ENCODE measurements at regions not wholly inside any gene's neighbourhood (a gene's known extent, or its start where the extent isn't known, plus 50 kb on each side); places are given as distances from the start of the nearest gene placed in this dataset.

GRCh38 chr4:38535717-38536116 is 128.3 kb upstream of the KLF3 start:
- no peaks in the 10 kb centered on the region for H3K36me3 ChIP-seq (ENCODE audit: control insufficient read depth, insufficient read depth, low read length)
- FAIRE-seq = no peak
- DNase-seq (ENCODE audit: low read depth) = no peak
- no peak overlapping the region for H3K4me3 ChIP-seq (ENCODE audit: low read depth, low read length)
- no peaks in the 10 kb centered on the region for H3K27me3 ChIP-seq (ENCODE audit: control insufficient read depth, insufficient read depth, low read length)
- TF ChIP-seq, protein P1, sequence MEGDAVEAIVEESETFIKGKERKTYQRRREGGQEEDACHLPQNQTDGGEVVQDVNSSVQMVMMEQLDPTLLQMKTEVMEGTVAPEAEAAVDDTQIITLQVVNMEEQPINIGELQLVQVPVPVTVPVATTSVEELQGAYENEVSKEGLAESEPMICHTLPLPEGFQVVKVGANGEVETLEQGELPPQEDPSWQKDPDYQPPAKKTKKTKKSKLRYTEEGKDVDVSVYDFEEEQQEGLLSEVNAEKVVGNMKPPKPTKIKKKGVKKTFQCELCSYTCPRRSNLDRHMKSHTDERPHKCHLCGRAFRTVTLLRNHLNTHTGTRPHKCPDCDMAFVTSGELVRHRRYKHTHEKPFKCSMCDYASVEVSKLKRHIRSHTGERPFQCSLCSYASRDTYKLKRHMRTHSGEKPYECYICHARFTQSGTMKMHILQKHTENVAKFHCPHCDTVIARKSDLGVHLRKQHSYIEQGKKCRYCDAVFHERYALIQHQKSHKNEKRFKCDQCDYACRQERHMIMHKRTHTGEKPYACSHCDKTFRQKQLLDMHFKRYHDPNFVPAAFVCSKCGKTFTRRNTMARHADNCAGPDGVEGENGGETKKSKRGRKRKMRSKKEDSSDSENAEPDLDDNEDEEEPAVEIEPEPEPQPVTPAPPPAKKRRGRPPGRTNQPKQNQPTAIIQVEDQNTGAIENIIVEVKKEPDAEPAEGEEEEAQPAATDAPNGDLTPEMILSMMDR (IDR thresholded peaks at IDR 0.05; ENCODE audit: insufficient read depth, low read length, severe bottlenecking) = no peak

DNA sequence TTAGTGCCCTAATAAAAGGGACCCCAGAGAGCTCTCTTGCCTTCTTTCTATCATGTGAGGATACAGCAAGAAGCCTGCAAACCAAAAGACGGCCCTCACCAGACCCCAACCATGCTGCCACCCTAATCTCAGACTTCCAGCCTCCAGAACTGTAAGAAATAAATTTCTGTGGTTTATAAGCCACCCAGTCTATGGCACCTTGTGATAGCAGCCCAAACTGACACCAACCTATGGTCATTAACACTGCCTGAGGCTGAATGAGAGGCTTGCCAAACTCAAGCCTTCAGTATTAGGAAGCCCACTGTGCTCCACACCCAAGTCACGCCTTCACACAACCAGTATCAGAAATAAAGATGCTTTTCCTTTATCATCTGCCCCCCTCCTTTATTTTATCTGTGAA is 127.3 kb upstream of the KLF3 start:
- no peaks in the 10 kb centered on the region for H3K27me3 ChIP-seq (ENCODE audit: control insufficient read depth, insufficient read depth, low read length)
- FAIRE-seq (no peak), DNase-seq (ENCODE audit: low read depth) (no peak)
- no peaks in the 10 kb centered on the region for H3K36me3 ChIP-seq (ENCODE audit: control insufficient read depth, insufficient read depth, low read length)
- TF ChIP-seq, protein P1 (IDR thresholded peaks at IDR 0.05; ENCODE audit: insufficient read depth, low read length, severe bottlenecking) = no peak
- H3K4me3 ChIP-seq (ENCODE audit: low read depth, low read length) = no peak overlapping the region

GRCh38 chr4:38537666-38538065 is 126.3 kb upstream of the KLF3 start:
- H3K4me3 ChIP-seq (ENCODE audit: low read depth, low read length) = no peak overlapping the region
- TF ChIP-seq, protein P1 (IDR thresholded peaks at IDR 0.05; ENCODE audit: insufficient read depth, low read length, severe bottlenecking) = no peak
- no peaks in the 10 kb centered on the region for H3K27me3 ChIP-seq (ENCODE audit: control insufficient read depth, insufficient read depth, low read length)
- no peaks in the 10 kb centered on the region for H3K36me3 ChIP-seq (ENCODE audit: control insufficient read depth, insufficient read depth, low read length)
- DNase-seq (ENCODE audit: low read depth) (no peak), FAIRE-seq (no peak)

GRCh38 chr4:38538517-38538916 is 125.5 kb upstream of the KLF3 start:
- H3K36me3 ChIP-seq (ENCODE audit: control insufficient read depth, insufficient read depth, low read length) = no peaks in the 10 kb centered on the region
- H3K4me3 ChIP-seq (ENCODE audit: low read depth, low read length) = no peak overlapping the region
- FAIRE-seq (no peak), DNase-seq (ENCODE audit: low read depth) (no peak)
- TF ChIP-seq, protein P1 (IDR thresholded peaks at IDR 0.05; ENCODE audit: insufficient read depth, low read length, severe bottlenecking) = no peak
- no peaks in the 10 kb centered on the region for H3K27me3 ChIP-seq (ENCODE audit: control insufficient read depth, insufficient read depth, low read length)

DNA sequence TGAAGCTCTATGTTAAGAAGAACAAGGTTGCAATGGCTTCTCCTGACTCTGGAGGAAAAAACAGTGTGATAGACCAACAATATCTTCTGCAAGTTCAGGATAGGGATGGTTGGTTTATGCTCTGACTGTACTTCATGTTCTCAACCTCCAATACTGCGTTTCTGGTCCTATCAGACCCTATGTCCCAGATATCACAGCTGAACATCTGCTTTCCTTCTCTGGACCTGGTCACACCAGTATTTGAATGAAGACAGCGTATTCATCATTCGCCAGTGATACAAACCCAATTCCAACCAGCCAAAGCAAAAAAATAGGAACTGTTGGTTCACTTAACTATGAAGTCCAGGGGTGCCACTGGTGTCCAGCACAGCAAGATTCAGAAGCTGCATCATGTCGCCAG is 124.5 kb upstream of the KLF3 start:
- FAIRE-seq = peak; percentile 72

DNA sequence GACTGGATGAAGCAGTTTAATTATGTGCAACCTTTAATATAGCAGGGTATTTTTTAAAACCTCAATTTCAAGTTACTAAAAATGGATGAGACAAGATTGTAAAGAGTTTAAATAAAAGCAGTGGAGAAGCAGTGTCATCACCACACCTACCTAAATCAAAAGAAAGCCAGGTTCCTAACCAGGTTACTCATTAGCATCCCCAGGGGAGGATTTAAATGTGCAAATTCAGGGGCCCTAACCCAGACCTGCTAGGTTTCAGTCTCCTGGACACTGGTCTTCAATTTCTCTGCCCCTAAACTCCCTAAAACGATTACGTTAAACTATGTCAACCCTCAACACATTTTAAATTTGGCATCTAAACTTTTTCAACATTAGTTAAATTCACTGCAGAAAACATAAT is 116.9 kb upstream of the KLF3 start:
- Histone ChIP-seq H3K36me3 (ENCODE audit: control insufficient read depth, insufficient read depth, low read length) (no peaks in the 10 kb centered on the region), H3K27me3 (ENCODE audit: control insufficient read depth, insufficient read depth, low read length) (no peaks in the 10 kb centered on the region), H3K4me3 (ENCODE audit: low read depth, low read length) (no peak overlapping the region)
- TF ChIP-seq, protein P1 (IDR thresholded peaks at IDR 0.05; ENCODE audit: insufficient read depth, low read length, severe bottlenecking) = no peak
- DNase-seq (ENCODE audit: low read depth) = no peak
- FAIRE-seq = no peak

More for the DNA sequence above, 124.5 kb upstream of the KLF3 start:
- no peak for DNase-seq (ENCODE audit: low read depth)
- H3K27me3 ChIP-seq (ENCODE audit: control insufficient read depth, insufficient read depth, low read length) = no peaks in the 10 kb centered on the region
- H3K36me3 ChIP-seq (ENCODE audit: control insufficient read depth, insufficient read depth, low read length) = no peaks in the 10 kb centered on the region
- no peak overlapping the region for H3K4me3 ChIP-seq (ENCODE audit: low read depth, low read length)
- TF ChIP-seq, protein P1 (IDR thresholded peaks at IDR 0.05; ENCODE audit: insufficient read depth, low read length, severe bottlenecking) = no peak
